SK-N-SH (cell line): ENCODE measurements at regions not wholly inside any gene's neighbourhood (a gene's known extent, or its start where the extent isn't known, plus 50 kb on each side); places are given as distances from the start of the nearest gene placed in this dataset.

Experiments
- CTCF ChIP-seq: fragments of 200-600 bp; sonication (generic); IDR thresholded peaks from 2 replicates; pipeline ENCODE4 v1.6.1; 2017; ENCODE audit warnings: antibody characterized with exemption, mild to moderate bottlenecking, moderate library complexity
- GATA2 ChIP-seq: sonication (generic); formaldehyde crosslinking; IDR thresholded peaks from 2 replicates; pipeline ENCODE4 v1.5.0; 2020; ENCODE audit warnings: mild to moderate bottlenecking, missing genetic modification reagents
- JUND ChIP-seq: IDR thresholded peaks from 2 replicates; pipeline ENCODE4 v1.4.0; 2012
- NRF1 ChIP-seq: IDR thresholded peaks from 2 replicates; pipeline ENCODE4 v1.6.1; 2012; ENCODE audit warnings: low read depth, mild to moderate bottlenecking, low read length
- POLR2AphosphoS5 ChIP-seq: IDR thresholded peaks from 2 replicates; pipeline ENCODE4 v1.6.1; 2012; ENCODE audit warnings: low read depth, low read length
- RAD21 ChIP-seq: IDR thresholded peaks from 2 replicates; pipeline ENCODE4 v1.6.1; 2012; ENCODE audit warnings: mild to moderate bottlenecking, low read length
- RCOR1 ChIP-seq: fragments of 150-350 bp; IDR thresholded peaks from 2 replicates; pipeline ENCODE4 v1.6.1; 2017; ENCODE audit warnings: antibody characterized with exemption, low read length
- REST ChIP-seq: IDR thresholded peaks from 2 replicates; pipeline ENCODE4 v1.6.1; 2012; ENCODE audit warnings: mild to moderate bottlenecking, low read depth, low read length, moderate library complexity
- TAF1 ChIP-seq: IDR thresholded peaks from 2 replicates; pipeline ENCODE4 v1.6.1; 2012; ENCODE audit warnings: low read depth, mild to moderate bottlenecking, low read length, moderate library complexity, borderline replicate concordance
- TCF12 ChIP-seq: IDR thresholded peaks from 2 replicates; pipeline ENCODE4 v1.4.0; 2012
- TEAD4 ChIP-seq: IDR thresholded peaks from 2 replicates; pipeline ENCODE4 v1.4.0; 2012; ENCODE audit warnings: mild to moderate bottlenecking, borderline replicate concordance; ENCODE audit not compliant: insufficient read depth
- TF ChIP-seq, protein P1 (sequence below): IDR thresholded peaks from 2 replicates; pipeline ENCODE4; 2012

DNA sequence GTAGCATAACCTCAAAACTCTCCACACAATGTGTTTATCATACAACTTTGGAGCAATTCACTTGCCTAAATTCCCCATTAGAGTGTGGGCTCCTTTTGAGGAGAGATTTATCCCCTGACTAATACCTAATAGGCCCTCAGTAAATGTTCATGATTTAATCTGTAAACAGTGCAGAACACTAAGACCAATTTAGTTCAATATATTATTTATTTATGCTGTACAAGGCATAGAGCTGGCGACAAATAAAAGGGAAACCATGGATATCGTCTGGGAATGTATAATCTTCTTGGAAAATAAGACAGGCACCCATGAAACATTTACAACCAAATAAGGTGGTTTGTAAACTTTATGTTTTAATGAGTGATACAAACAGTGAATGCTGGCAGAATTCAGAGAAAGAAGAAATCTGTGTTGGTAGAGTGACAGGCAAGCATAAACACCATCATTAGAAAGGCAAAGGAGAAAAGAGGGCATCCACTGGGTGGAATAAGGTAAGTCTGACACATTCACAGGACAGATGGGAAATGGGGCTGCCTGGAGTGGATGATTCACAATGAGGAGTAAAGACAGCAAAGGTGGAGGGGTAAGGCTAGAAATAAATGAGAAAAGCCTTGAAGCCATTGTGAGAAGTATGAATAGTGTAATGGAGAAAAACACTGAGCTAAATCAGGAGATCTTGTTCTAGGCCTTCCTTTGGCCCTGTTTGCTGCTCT lies 106.1 kb upstream of the MIR17HG start:
- TF ChIP-seq POLR2AphosphoS5 (no peak), JUND (no peak), CTCF (no peak), RAD21 (no peak), TCF12 (no peak), NRF1 (no peak), TAF1 (no peak), REST (no peak), GATA2 (CRISPR knock-in tag) (no peak), TEAD4 (no peak), RCOR1 (no peak)
- TF ChIP-seq, protein P1, sequence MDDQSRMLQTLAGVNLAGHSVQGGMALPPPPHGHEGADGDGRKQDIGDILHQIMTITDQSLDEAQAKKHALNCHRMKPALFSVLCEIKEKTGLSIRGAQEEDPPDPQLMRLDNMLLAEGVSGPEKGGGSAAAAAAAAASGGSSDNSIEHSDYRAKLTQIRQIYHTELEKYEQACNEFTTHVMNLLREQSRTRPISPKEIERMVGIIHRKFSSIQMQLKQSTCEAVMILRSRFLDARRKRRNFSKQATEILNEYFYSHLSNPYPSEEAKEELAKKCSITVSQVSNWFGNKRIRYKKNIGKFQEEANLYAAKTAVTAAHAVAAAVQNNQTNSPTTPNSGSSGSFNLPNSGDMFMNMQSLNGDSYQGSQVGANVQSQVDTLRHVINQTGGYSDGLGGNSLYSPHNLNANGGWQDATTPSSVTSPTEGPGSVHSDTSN = no peak
